Mesothelial cell of epicardium (in vitro differentiated cells): ENCODE measurements at regions not wholly inside any gene's neighbourhood (a gene's known extent, or its start where the extent isn't known, plus 50 kb on each side); places are given as distances from the start of the nearest gene placed in this dataset.
"Not testable (repeated sequence)": the region's sequence is repeated elsewhere in the genome, so short reads cannot be mapped to it uniquely, and the experiment has no call there.

ENCODE experiments used
- DNase-seq, 2 experiments: peaks; one replicate each; pipeline ENCODE4 v3.0.0; 2021; ENCODE audit warnings: low spot score in 2 of 2; ENCODE audit not compliant: unreplicated experiment in 2 of 2
- H3K27ac Mint-ChIP-seq: 2 replicates; pipeline ENCODE4 v1.8.0; 2021; ENCODE audit warnings: mixed read lengths
- H3K27me3 Mint-ChIP-seq: 2 replicates; pipeline ENCODE4 v1.8.0; 2021; ENCODE audit warnings: low read depth, mixed read lengths
- H3K36me3 Mint-ChIP-seq: 2 replicates; pipeline ENCODE4 v1.8.0; 2021; ENCODE audit warnings: mixed read lengths
- H3K4me1 Mint-ChIP-seq: 2 replicates; pipeline ENCODE4 v1.8.0; 2021; ENCODE audit warnings: mixed read lengths
- H3K4me3 Mint-ChIP-seq: 2 replicates; pipeline ENCODE4 v1.8.0; 2021; ENCODE audit warnings: mild to moderate bottlenecking, moderate library complexity, mixed read lengths
- H3K9me3 Mint-ChIP-seq: 2 replicates; pipeline ENCODE4 v1.8.0; 2021; ENCODE audit warnings: mixed read lengths
- TF ChIP-seq, protein P1 (sequence below): fragments of 200-600 bp; sonication (generic); IDR thresholded peaks from one replicate; pipeline ENCODE4 v1.5.0; 2021; ENCODE audit warnings: antibody characterized with exemption; ENCODE audit not compliant: unreplicated experiment

DNA sequence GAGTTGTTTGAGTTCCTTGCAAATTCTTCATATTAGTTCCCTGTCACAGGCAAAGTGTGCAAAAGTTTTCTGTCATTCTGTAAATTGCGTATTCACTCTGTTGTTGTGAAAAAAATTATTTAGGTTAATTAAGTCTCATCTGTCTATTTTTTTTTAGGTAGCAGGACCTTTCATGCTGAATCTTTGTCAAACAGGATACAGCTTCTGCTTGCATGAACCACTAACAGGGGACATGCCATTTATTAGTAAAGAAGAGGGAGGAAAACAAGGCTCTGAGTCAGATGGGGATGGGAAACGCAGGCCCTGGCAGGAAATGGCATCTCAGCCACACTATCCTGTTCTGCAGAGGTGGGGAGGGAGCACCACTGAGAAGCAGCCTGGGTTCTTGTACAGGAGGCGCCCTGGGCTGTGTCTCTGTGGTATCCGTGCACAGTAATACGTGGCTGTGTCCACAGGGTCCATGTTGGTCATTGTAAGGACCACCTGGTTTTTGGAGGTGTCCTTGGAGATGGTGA is 1243.8 kb downstream of the TMEM121 start:
- H3K4me3 Mint-ChIP-seq, DNase-seq, H3K27ac Mint-ChIP-seq, H3K4me1 Mint-ChIP-seq, H3K27me3 Mint-ChIP-seq, H3K36me3 Mint-ChIP-seq: not testable (repeated sequence)
- H3K9me3 Mint-ChIP-seq = peaks cover 28% of the 10 kb centered on the region

DNA sequence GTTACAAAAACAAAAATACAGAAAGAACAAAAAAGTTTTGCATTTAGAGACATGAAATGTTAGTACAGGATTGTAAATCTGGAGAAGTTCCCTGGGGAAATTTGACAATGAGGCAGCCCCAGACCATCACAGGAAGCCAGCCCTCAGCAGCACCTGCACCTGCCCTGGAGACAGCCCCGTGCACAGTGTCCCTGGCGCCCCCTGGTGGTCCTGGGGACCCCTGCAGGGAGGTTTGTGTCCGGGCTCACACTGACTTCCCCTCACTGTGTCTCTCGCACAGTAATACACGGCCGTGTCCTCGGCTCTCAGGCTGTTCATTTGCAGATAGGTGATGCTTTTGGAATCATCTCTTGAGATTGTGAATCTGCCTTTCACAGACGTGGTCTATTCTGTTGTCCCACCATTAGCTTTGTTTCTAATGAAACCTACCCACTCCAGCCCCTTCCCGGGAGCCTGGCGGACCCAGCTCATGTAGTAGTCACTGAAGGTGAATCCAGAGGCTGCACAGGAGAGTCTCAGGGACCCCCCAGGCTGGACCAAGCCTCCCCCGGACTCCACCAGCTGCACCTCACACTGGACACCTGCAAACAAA is 1248.6 kb downstream of the TMEM121 start:
- H3K9me3 Mint-ChIP-seq = peaks cover 47% of the 10 kb centered on the region
- H3K4me3 Mint-ChIP-seq, H3K36me3 Mint-ChIP-seq, H3K4me1 Mint-ChIP-seq, H3K27me3 Mint-ChIP-seq, H3K27ac Mint-ChIP-seq, DNase-seq: not testable (repeated sequence)

DNA sequence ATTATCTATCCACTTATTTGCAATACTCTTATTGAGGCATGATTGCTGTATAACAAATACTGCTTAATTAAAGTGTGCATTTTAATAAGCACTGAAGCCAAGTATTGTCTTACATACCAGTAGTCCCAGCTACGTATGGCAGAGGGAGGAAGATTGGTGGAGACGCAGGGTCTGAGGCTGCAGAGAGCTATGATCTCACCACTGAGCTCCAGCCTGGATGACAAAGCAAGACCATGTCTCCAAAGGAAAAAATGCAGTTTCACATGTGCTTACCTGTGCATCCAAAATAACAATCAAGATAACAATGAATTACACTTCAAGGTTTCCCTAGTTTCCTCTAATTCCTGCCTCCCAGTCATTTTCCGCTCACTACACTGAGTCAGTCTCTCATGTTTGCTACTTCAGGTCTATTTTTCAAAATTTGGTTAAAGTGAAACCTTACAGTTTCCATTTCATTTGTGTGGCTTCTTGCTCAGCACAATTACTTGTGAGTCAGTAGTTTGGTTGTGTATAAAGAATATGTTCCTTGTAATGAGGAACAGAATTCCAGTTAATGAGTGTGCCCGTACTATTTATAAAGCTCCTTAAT is 1250.1 kb downstream of the TMEM121 start:
- TF ChIP-seq, protein P1, sequence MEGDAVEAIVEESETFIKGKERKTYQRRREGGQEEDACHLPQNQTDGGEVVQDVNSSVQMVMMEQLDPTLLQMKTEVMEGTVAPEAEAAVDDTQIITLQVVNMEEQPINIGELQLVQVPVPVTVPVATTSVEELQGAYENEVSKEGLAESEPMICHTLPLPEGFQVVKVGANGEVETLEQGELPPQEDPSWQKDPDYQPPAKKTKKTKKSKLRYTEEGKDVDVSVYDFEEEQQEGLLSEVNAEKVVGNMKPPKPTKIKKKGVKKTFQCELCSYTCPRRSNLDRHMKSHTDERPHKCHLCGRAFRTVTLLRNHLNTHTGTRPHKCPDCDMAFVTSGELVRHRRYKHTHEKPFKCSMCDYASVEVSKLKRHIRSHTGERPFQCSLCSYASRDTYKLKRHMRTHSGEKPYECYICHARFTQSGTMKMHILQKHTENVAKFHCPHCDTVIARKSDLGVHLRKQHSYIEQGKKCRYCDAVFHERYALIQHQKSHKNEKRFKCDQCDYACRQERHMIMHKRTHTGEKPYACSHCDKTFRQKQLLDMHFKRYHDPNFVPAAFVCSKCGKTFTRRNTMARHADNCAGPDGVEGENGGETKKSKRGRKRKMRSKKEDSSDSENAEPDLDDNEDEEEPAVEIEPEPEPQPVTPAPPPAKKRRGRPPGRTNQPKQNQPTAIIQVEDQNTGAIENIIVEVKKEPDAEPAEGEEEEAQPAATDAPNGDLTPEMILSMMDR = no peak
- Mint-ChIP-seq H3K36me3 (peaks cover 5% of the 10 kb centered on the region), H3K27me3 (no peaks in the 10 kb centered on the region), H3K9me3 (peaks cover 55% of the 10 kb centered on the region), H3K4me3 (no peak overlapping the region), H3K27ac (no peak overlapping the region), H3K4me1 (no peaks in the 10 kb centered on the region)
- DNase-seq = no peak

DNA sequence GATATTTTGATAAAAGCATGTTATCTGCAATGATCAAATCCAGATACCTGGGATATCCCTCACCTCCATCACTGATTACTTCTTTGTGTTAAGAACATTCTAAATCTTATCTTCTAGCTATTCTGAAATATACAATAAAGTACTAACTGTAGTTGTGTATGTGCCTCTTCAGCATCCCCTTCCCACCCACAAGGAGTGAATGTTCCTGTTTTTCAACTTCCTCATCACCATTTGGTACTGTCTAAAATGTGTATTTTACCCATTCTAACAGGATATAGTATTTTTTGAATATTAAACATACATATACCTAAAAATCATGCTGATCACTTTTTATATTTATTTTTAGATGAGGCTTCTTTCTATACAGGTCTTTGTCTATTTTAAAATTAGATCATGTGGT is 1252.6 kb downstream of the TMEM121 start:
- Mint-ChIP-seq H3K27ac (no peak overlapping the region), H3K4me1 (no peaks in the 10 kb centered on the region), H3K4me3 (no peak overlapping the region), H3K27me3 (no peaks in the 10 kb centered on the region), H3K9me3 (peaks cover 76% of the 10 kb centered on the region), H3K36me3 (peaks cover 8% of the 10 kb centered on the region)
- TF ChIP-seq, protein P1 = no peak
- DNase-seq = no peak

DNA sequence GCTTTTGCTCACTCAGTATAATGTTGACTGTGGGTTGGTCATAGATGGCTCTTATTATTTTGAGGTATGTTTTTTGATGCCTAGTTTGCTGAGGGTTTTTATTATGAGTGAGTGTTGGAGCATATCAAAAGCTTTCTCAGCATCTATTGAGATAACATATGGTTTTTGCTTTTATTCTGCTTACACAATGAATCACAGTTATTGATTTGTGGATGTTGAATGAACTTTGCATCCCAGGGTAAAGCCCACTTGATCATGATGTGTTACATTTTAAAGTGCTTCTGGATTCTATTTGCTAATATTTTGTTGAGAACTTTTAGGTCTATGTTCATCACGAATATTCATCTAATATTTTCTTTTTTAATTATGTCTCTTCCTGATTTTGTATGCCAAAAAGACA is 1260.3 kb downstream of the TMEM121 start:
- Mint-ChIP-seq H3K9me3 (peaks cover 73% of the 10 kb centered on the region), H3K4me3 (no peak overlapping the region)

DNA sequence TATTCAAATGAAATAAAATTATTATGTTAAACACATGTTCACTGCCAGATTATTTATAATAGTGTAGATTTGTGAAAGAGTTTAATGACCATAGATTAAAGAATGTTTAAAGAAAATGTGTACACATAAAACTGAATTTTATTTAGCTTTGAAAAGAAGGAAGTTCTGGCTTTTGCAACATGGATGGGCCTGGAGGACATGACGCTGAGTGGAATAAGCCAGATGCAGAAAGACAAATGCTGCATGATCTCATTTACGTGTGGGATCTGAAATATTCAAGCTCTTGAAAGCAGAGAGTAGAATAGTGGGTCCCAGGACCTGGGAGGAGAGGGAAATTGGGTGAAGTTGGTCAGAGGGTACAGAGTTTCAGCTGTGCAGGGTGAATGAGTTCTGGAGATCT is 1261.2 kb downstream of the TMEM121 start:
- H3K27ac Mint-ChIP-seq = no peak overlapping the region
- TF ChIP-seq, protein P1 = no peak
- H3K36me3 Mint-ChIP-seq = peaks cover 5% of the 10 kb centered on the region
- no peak overlapping the region for H3K4me3 Mint-ChIP-seq
- DNase-seq = no peak
- H3K27me3 Mint-ChIP-seq = no peaks in the 10 kb centered on the region
- peaks cover 72% of the 10 kb centered on the region for H3K9me3 Mint-ChIP-seq
- H3K4me1 Mint-ChIP-seq = no peaks in the 10 kb centered on the region

More for the DNA sequence above, 1260.3 kb downstream of the TMEM121 start:
- Mint-ChIP-seq H3K36me3 (peaks cover 5% of the 10 kb centered on the region), H3K27ac (no peak overlapping the region), H3K4me1 (no peaks in the 10 kb centered on the region), H3K27me3 (no peaks in the 10 kb centered on the region)
- no peak for DNase-seq
- TF ChIP-seq, protein P1 = no peak
